A549 (cell line): ENCODE measurements at regions not wholly inside any gene's neighbourhood (a gene's known extent, or its start where the extent isn't known, plus 50 kb on each side); places are given as distances from the start of the nearest gene placed in this dataset.

Experiments used
- ATAC-seq, 2 experiments: fragments of 200-7000 bp in 1 of 2; fragments of >200 bp in 1 of 2; cut with Nextera tagmentation in 1 of 2; cut with Tn5 transposase in 1 of 2; 3 replicates each; pipeline versions ENCODE4 v1.8.0 to v1.9.1; 2018 to 2020; ENCODE audit warnings: mild to moderate bottlenecking in 1 of 2, moderate library complexity in 1 of 2
- CTCF ChIA-PET: fragments of 300-600 bp; sonication (Branson Sonifier 250); formaldehyde crosslinking; extraction: SDS; loops from one replicate; lab custom pipeline; 2021; ENCODE audit warnings: antibody characterized with exemption, inconsistent platforms; lab: Yijun Ruan, JAX
- POLR2A ChIA-PET: fragments of 350-600 bp; formaldehyde crosslinking; extraction: SDS; loops from one replicate; lab custom pipeline; 2021; ENCODE audit warnings: antibody characterized with exemption, inconsistent platforms; lab: Yijun Ruan, JAX
- DNase-seq, 2 experiments: peaks; one replicate each; pipeline versions ENCODE4 v3.0.0 to v3.0.0-alpha.2; 2011 to 2016; ENCODE audit warnings: low read depth in 1 of 2, low spot score in 1 of 2
- FAIRE-seq: peaks from 2 replicates; lab custom pipeline; 2011; peaks lifted over from hg19 to GRCh38; lab: Jason Lieb, UNC
- H3K27ac ChIP-seq, 2 experiments: fragments of >200 bp; sonication (Bioruptor Twin); formaldehyde crosslinking; 3 replicates each; pipeline ENCODE4 v1.5.1; 2016 to 2017
- H3K4me1 ChIP-seq: fragments of >200 bp; sonication (Bioruptor Twin); formaldehyde crosslinking; 3 replicates; pipeline ENCODE4 v1.6.1; 2016
- H3K4me2 ChIP-seq: fragments of >200 bp; sonication (Bioruptor Twin); formaldehyde crosslinking; 3 replicates; pipeline ENCODE4 v1.6.1; 2016
- H3K4me3 ChIP-seq: fragments of >200 bp; sonication (Bioruptor Twin); formaldehyde crosslinking; 3 replicates; pipeline ENCODE4 v1.5.1; 2016
- H3K9me3 ChIP-seq: fragments of >200 bp; sonication (Bioruptor Twin); formaldehyde crosslinking; 3 replicates; pipeline ENCODE4 v1.6.1; 2016
- ATOH8 ChIP-seq: fragments of 250-450 bp; sonication (Bioruptor Pico); IDR thresholded peaks from 2 replicates; pipeline ENCODE4 v1.5.0; 2020; ENCODE audit warnings: low read depth, mild to moderate bottlenecking, moderate library complexity
- BCL3 ChIP-seq: fragments of >200 bp; sonication (Bioruptor Twin); formaldehyde crosslinking; IDR thresholded peaks from 3 replicates; pipeline ENCODE4 v1.6.1; 2016
- CEBPB ChIP-seq, 2 experiments: fragments of >200 bp in 1 of 2; sonication (Bioruptor Twin) in 1 of 2; formaldehyde crosslinking in 1 of 2; IDR thresholded peaks; 2 replicates each; pipeline ENCODE4 v1.6.1; 2012 to 2016
- CHD2 ChIP-seq: fragments of 150-350 bp; IDR thresholded peaks from 2 replicates; pipeline ENCODE4 v1.6.1; 2014; ENCODE audit warnings: low read length; ENCODE audit not compliant: partially characterized antibody
- CHD4 ChIP-seq: fragments of 200-600 bp; sonication (generic); IDR thresholded peaks from 2 replicates; pipeline ENCODE4 v1.6.1; 2016; ENCODE audit warnings: antibody characterized with exemption, mild to moderate bottlenecking, borderline replicate concordance
- CTCF ChIP-seq: fragments of >200 bp; sonication (Bioruptor Twin); formaldehyde crosslinking; IDR thresholded peaks from 3 replicates; pipeline ENCODE4 v1.5.1; 2016
- EHMT2 ChIP-seq: fragments of 200-600 bp; sonication (generic); IDR thresholded peaks from 2 replicates; pipeline ENCODE4 v1.6.1; 2016; ENCODE audit warnings: antibody characterized with exemption, low read depth, mild to moderate bottlenecking, moderate library complexity
- ESRRA ChIP-seq: fragments of 150-350 bp; IDR thresholded peaks from 2 replicates; pipeline ENCODE4 v1.6.1; 2014; ENCODE audit warnings: mild to moderate bottlenecking, low read length, borderline replicate concordance
- HEYL ChIP-seq: fragments of 250-450 bp; sonication (Bioruptor Pico); IDR thresholded peaks from 2 replicates; pipeline ENCODE4 v1.8.0; 2021; ENCODE audit warnings: mild to moderate bottlenecking, moderate library complexity
- HOXA7 ChIP-seq: fragments of 250-450 bp; sonication (Bioruptor Pico); IDR thresholded peaks from 2 replicates; pipeline ENCODE4 v1.5.0; 2020; ENCODE audit warnings: mild to moderate bottlenecking, moderate library complexity
- HOXB13 ChIP-seq: fragments of 250-450 bp; sonication (Bioruptor Pico); IDR thresholded peaks from 2 replicates; pipeline ENCODE4 v1.5.0; 2020; ENCODE audit warnings: low read depth, mild to moderate bottlenecking, moderate library complexity
- JUNB ChIP-seq: fragments of >200 bp; sonication (Bioruptor Twin); formaldehyde crosslinking; IDR thresholded peaks from 2 replicates; pipeline ENCODE4 v1.6.1; 2016
- KDM1A ChIP-seq: fragments of 200-600 bp; sonication (generic); IDR thresholded peaks from 2 replicates; pipeline ENCODE4 v1.6.1; 2016; ENCODE audit warnings: low read depth, mild to moderate bottlenecking
- MAX ChIP-seq: IDR thresholded peaks from 2 replicates; pipeline ENCODE4 v1.6.1; 2012
- MYC ChIP-seq: IDR thresholded peaks from 2 replicates; pipeline ENCODE4 v1.6.1; 2012; ENCODE audit warnings: mild to moderate bottlenecking, inconsistent platforms, low read length, improper control_type of control experiment, borderline replicate concordance
- NFE2L2 ChIP-seq: fragments of 150-350 bp; conservative IDR thresholded peaks from 2 replicates; pipeline ENCODE4 v1.6.1; 2014; ENCODE audit warnings: low read length
- NPAS2 ChIP-seq: fragments of 250-450 bp; sonication (Bioruptor Pico); IDR thresholded peaks from 2 replicates; pipeline ENCODE4 v1.8.0; 2022; ENCODE audit warnings: mild to moderate bottlenecking, moderate library complexity, borderline replicate concordance
- NR3C1 ChIP-seq: fragments of >200 bp; sonication (Bioruptor Twin); formaldehyde crosslinking; IDR thresholded peaks from 3 replicates; pipeline ENCODE4 v1.6.1; 2017
- PHF8 ChIP-seq: fragments of 200-600 bp; sonication (generic); IDR thresholded peaks from 2 replicates; pipeline ENCODE4 v1.6.1; 2016; ENCODE audit warnings: low read depth, mild to moderate bottlenecking, antibody characterized with exemption, moderate library complexity, borderline replicate concordance
- RARB ChIP-seq: fragments of 250-450 bp; sonication (Bioruptor Pico); IDR thresholded peaks from 2 replicates; pipeline ENCODE4 v1.8.0; 2021; ENCODE audit warnings: mild to moderate bottlenecking, moderate library complexity
- SMC3 ChIP-seq: fragments of >200 bp; sonication (Bioruptor Twin); formaldehyde crosslinking; IDR thresholded peaks from 3 replicates; pipeline ENCODE4 v1.6.1; 2018; ENCODE audit warnings: inconsistent platforms
- TFCP2L1 ChIP-seq: fragments of 250-450 bp; sonication (Bioruptor Pico); IDR thresholded peaks from 2 replicates; pipeline ENCODE4 v1.5.0; 2021; ENCODE audit warnings: mild to moderate bottlenecking
- TP53 ChIP-seq: fragments of 250-450 bp; sonication (Bioruptor Pico); IDR thresholded peaks from 2 replicates; pipeline ENCODE4 v1.5.0; 2021; ENCODE audit warnings: mild to moderate bottlenecking, moderate library complexity
- ZFP36 ChIP-seq: fragments of 450-650 bp; IDR thresholded peaks from 2 replicates; pipeline ENCODE4 v1.6.1; 2014; ENCODE audit warnings: borderline replicate concordance; ENCODE audit not compliant: partially characterized antibody
- ZNF302 ChIP-seq: fragments of 250-450 bp; sonication (Bioruptor Pico); IDR thresholded peaks from 2 replicates; pipeline ENCODE4 v1.9.0; 2021; ENCODE audit warnings: inconsistent platforms, mild to moderate bottlenecking, moderate library complexity
- ZSCAN20 ChIP-seq: fragments of 250-450 bp; sonication (Bioruptor Pico); IDR thresholded peaks from 2 replicates; pipeline ENCODE4 v1.8.0; 2022; ENCODE audit warnings: mild to moderate bottlenecking, moderate library complexity
- WGBS: methylation state at CpG from one replicate; pipeline ENCODE4 v1.1.6; 2017; ENCODE audit errors: missing lambda C conversion rate; 5-methylcytosine and 5-hydroxymethylcytosine counted together
- TF ChIP-seq, protein P1 (sequence below): fragments of 250-450 bp; sonication (Bioruptor Pico); IDR thresholded peaks from 2 replicates; pipeline ENCODE4 v1.5.0; 2021; ENCODE audit warnings: mild to moderate bottlenecking, moderate library complexity, borderline replicate concordance

DNA sequence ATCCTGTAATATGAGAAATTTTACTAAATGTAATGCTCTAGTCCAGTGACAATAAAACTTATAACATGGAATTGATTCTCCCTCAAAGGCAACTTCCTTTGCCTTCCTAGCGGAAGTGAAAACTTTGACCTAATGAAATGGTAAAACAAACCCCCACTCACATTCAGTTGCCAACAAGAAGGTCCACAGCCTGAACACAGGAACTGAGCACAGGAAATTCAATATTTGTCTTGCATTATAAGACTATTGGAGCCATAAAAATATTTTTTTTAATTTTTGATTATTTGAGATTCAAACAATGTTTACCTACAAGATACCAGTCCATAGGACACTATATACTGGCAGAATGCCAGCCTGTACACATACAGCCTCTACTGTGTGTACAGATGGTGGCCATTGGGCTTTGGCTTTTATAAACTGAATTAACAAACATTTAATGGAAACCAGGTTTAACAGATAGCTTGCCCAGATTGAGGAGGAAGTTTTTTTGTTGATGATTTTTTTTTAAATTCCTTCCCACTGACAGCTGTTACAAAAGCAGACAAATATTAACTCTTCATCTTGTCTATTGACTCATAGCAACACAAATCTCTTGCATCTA is 481.5 kb upstream of the JAG1 start:
- ChIA-PET CTCF (interaction anchor here (0.7 kb wide), 1 partner anchor 14 kb away, joined by 3 read pairs; no protein-coding TSS in a partner anchor), POLR2A (no interaction called here)
- TF ChIP-seq NPAS2 (CRISPR knock-in tag) (no peak), EHMT2 (no peak), ZFP36 (no peak), TP53 (CRISPR knock-in tag) (no peak), CHD2 (no peak), ZSCAN20 (no peak), HEYL (CRISPR knock-in tag) (no peak), ZNF302 (no peak), NR3C1 (no peak), CTCF (no peak), MAX (no peak), ESRRA (no peak), PHF8 (no peak)
- Histone ChIP-seq H3K4me1 (peaks cover 18% of the 10 kb centered on the region; the same call in 2 of the 3 replicates), H3K9me3 (0 out of 3 replicates have a peak, but pooled peaks cover 6% of the 10 kb centered on the region), H3K4me2 (no peak overlapping the region), H3K27ac (no peak overlapping the region), H3K4me3 (no peak overlapping the region)
- WGBS: 89% methylated on average over 1 of the region's 1 CpG
- no peak for ATAC-seq
- peak; percentile 56 for FAIRE-seq
- DNase-seq: no peak

DNA sequence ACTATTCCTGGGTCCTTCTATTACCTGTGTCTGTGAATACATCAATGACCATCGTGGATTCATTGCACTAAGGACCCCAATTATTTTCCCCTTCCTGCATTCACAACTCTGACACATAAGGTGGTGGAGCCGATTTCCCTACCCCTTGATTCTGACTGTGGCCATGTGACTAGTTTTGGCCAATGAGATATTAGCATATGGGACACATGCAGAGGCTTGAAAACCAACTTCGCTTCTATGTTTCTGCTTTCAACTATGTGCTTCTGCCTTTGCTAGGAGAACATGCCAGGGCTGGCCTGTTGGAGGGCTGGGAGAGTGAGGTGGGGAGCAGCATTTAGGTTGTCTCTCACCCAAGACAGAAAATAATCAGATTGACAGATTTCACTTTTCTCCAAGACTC is 483.1 kb upstream of the JAG1 start:
- Histone ChIP-seq H3K27ac (no peak overlapping the region), H3K4me3 (no peak overlapping the region), H3K9me3 (0 out of 3 replicates have a peak, but pooled peaks cover 6% of the 10 kb centered on the region), H3K4me2 (no peak overlapping the region), H3K4me1 (peaks cover 18% of the 10 kb centered on the region; the same call in 2 of the 3 replicates)
- ChIA-PET POLR2A (no interaction called here), CTCF (no interaction called here)
- 76% methylated on average over 3 of the region's 3 CpGs for WGBS
- no peak for DNase-seq
- ATAC-seq: no peak
- no peak for TF ChIP-seq TFCP2L1 (CRISPR knock-in tag)
- TF ChIP-seq NPAS2 (CRISPR knock-in tag): no peak
- no peak for FAIRE-seq

GRCh38 chr20:11158146-11158545 is 484.3 kb upstream of the JAG1 start:
- Histone ChIP-seq H3K4me1 (peaks cover 18% of the 10 kb centered on the region; the same call in 2 of the 3 replicates), H3K9me3 (no peaks in the 10 kb centered on the region), H3K27ac (no peak overlapping the region)
- ATAC-seq: no peak
- no peak for DNase-seq
- no peak for TF ChIP-seq CHD4
- no peak for TF ChIP-seq SMC3
- TF ChIP-seq MYC: no peak
- no peak for TF ChIP-seq NFE2L2
- no peak for TF ChIP-seq HOXB13 (CRISPR knock-in tag)
- TF ChIP-seq, protein P1, sequence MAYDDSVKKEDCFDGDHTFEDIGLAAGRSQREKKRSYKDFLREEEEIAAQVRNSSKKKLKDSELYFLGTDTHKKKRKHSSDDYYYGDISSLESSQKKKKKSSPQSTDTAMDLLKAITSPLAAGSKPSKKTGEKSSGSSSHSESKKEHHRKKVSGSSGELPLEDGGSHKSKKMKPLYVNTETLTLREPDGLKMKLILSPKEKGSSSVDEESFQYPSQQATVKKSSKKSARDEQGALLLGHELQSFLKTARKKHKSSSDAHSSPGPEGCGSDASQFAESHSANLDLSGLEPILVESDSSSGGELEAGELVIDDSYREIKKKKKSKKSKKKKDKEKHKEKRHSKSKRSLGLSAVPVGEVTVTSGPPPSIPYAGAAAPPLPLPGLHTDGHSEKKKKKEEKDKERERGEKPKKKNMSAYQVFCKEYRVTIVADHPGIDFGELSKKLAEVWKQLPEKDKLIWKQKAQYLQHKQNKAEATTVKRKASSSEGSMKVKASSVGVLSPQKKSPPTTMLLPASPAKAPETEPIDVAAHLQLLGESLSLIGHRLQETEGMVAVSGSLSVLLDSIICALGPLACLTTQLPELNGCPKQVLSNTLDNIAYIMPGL: no peak
- no peak for TF ChIP-seq HEYL (CRISPR knock-in tag)
- TF ChIP-seq RARB (CRISPR knock-in tag): no peak
- no peak for TF ChIP-seq JUNB
- no peak for TF ChIP-seq ATOH8
- no peak for TF ChIP-seq CHD2
- no peak for TF ChIP-seq KDM1A
- no peak for TF ChIP-seq TFCP2L1 (CRISPR knock-in tag)
- TF ChIP-seq BCL3: no peak
- TF ChIP-seq CEBPB (IDR thresholded peaks at IDR 0.05): no peak
- TF ChIP-seq HOXA7 (CRISPR knock-in tag): no peak
- no peak for TF ChIP-seq TP53 (CRISPR knock-in tag)
- TF ChIP-seq, all 56 proteins: peak for 0
- Histone ChIP-seq H3K4me2 (no peak overlapping the region), H3K4me3 (no peak overlapping the region)
- ChIA-PET CTCF (no interaction called here), POLR2A (no interaction called here)
- 81% methylated on average over 2 of the region's 2 CpGs for WGBS
- FAIRE-seq: peak; percentile 96
